GM21619 (cell line): ENCODE measurements at regions not wholly inside any gene's neighbourhood (a gene's known extent, or its start where the extent isn't known, plus 50 kb on each side); places are given as distances from the start of the nearest gene placed in this dataset.
"Not testable (repeated sequence)": the region's sequence is repeated elsewhere in the genome, so short reads cannot be mapped to it uniquely, and the experiment has no call there.

Experiments
- ATAC-seq: cut with Tn5 transposase; IDR thresholded peaks from one replicate; pipeline ENCODE4 v1.9.1; 2021; ENCODE audit not compliant: unreplicated experiment

- ATAC-seq, result no peak
These were observed 619.9 kb downstream of the ADGRL2 start for GRCh38 chr1:82420584-82420983.

GRCh38 chr1:82411605-82412004, 610.9 kb downstream of the ADGRL2 start:
- ATAC-seq, result no peak

- no peak for ATAC-seq
These were observed 604.6 kb downstream of the ADGRL2 start for GRCh38 chr1:82405333-82405732.

GRCh38 chr1:82401116-82401515, 600.4 kb downstream of the ADGRL2 start:
- ATAC-seq, result no peak

- no peak for ATAC-seq
These were observed 599.8 kb downstream of the ADGRL2 start for GRCh38 chr1:82400521-82400920.

GRCh38 chr1:82399093-82399492, 598.4 kb downstream of the ADGRL2 start:
- no peak for ATAC-seq

GRCh38 chr1:82398357-82398756, 597.6 kb downstream of the ADGRL2 start:
- ATAC-seq, result no peak

- no peak for ATAC-seq
These were observed 594.7 kb downstream of the ADGRL2 start for GRCh38 chr1:82395440-82395839.

GRCh38 chr1:82392946-82393345, 592.2 kb downstream of the ADGRL2 start:
- no peak for ATAC-seq

GRCh38 chr1:82392513-82392912, 591.8 kb downstream of the ADGRL2 start:
- no peak for ATAC-seq

- ATAC-seq, result no peak
These were observed 591.0 kb downstream of the ADGRL2 start for GRCh38 chr1:82391712-82392111.

- ATAC-seq, result no peak
These were observed 589.9 kb downstream of the ADGRL2 start for GRCh38 chr1:82390627-82391026.

- ATAC-seq, result no peak
These were observed 587.9 kb downstream of the ADGRL2 start for GRCh38 chr1:82388679-82389078.

GRCh38 chr1:82387012-82387366, 586.3 kb downstream of the ADGRL2 start:
- no peak for ATAC-seq

- ATAC-seq, result no peak
These were observed 585.8 kb downstream of the ADGRL2 start for GRCh38 chr1:82386365-82387011.

- ATAC-seq, result no peak
These were observed 584.0 kb downstream of the ADGRL2 start for GRCh38 chr1:82384776-82385175.

GRCh38 chr1:82377201-82377884, 576.6 kb downstream of the ADGRL2 start:
- no peak for ATAC-seq

GRCh38 chr1:82373710-82374109, 573.0 kb downstream of the ADGRL2 start:
- no peak for ATAC-seq

GRCh38 chr1:82371844-82372498, 571.2 kb downstream of the ADGRL2 start:
- ATAC-seq, result no peak

GRCh38 chr1:82367456-82367855, 566.7 kb downstream of the ADGRL2 start:
- ATAC-seq, result no peak

- ATAC-seq, result no peak
These were observed 566.0 kb downstream of the ADGRL2 start for GRCh38 chr1:82366689-82367088.

GRCh38 chr1:82359541-82359940, 558.8 kb downstream of the ADGRL2 start:
- ATAC-seq, result not testable (repeated sequence)
